ENCODE measurements at regions not wholly inside any gene's neighbourhood (a gene's known extent, or its start where the extent isn't known, plus 50 kb on each side); places are given as distances from the start of the nearest gene placed in this dataset.

DNA sequence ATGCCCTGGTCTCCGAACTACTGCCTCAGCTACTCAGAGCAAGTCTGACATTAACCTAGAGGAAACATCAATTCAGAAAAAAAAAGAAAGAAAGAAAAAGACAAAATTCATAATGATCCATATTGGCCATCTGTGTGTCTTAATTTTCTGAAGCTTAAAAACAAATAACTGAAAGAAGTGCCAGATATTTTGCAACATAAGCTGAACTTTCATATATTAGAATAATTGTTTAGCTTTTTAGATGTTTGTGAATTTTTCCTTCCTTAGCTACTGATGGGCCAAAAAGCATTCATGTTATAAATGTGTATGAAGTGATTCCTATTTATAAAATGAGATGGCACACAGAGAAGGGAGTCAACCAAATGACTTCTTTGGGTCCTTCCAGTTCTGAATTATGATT, 555.0 kb upstream of the CHAC2 start:
- FAIRE-seq, result no peak
- TF ChIP-seq MAFK (IDR thresholded peaks at IDR 0.05; ENCODE audit: partially characterized antibody), result no peak
- no peak for TF ChIP-seq CHD4 (IDR thresholded peaks at IDR 0.05; ENCODE audit: borderline replicate concordance)
- TF ChIP-seq GATA3 (IDR thresholded peaks at IDR 0.05; ENCODE audit: borderline replicate concordance), result no peak
- no peak for TF ChIP-seq ESRRA (IDR thresholded peaks at IDR 0.05; ENCODE audit: borderline replicate concordance, low read length)
- no peak for TF ChIP-seq FOSB (CRISPR knock-in tag; IDR thresholded peaks at IDR 0.05)
- TF ChIP-seq EP300 (IDR thresholded peaks at IDR 0.05), result no peak
- no peak for TF ChIP-seq FOXS1 (CRISPR knock-in tag; IDR thresholded peaks at IDR 0.05)
- TF ChIP-seq RNF2 (IDR thresholded peaks at IDR 0.05; ENCODE audit: borderline replicate concordance, low read depth), result no peak
- no peak for TF ChIP-seq MAZ (IDR thresholded peaks at IDR 0.05; ENCODE audit: borderline replicate concordance, low read depth, low read length)
- TF ChIP-seq ELK1 (IDR thresholded peaks at IDR 0.05; ENCODE audit: low read depth, low read length), result no peak
- TF ChIP-seq, protein P1, sequence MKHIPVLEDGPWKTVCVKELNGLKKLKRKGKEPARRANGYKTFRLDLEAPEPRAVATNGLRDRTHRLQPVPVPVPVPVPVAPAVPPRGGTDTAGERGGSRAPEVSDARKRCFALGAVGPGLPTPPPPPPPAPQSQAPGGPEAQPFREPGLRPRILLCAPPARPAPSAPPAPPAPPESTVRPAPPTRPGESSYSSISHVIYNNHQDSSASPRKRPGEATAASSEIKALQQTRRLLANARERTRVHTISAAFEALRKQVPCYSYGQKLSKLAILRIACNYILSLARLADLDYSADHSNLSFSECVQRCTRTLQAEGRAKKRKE (CRISPR knock-in tag; IDR thresholded peaks at IDR 0.05; ENCODE audit: low read depth), result no peak
- TF ChIP-seq, protein P2, sequence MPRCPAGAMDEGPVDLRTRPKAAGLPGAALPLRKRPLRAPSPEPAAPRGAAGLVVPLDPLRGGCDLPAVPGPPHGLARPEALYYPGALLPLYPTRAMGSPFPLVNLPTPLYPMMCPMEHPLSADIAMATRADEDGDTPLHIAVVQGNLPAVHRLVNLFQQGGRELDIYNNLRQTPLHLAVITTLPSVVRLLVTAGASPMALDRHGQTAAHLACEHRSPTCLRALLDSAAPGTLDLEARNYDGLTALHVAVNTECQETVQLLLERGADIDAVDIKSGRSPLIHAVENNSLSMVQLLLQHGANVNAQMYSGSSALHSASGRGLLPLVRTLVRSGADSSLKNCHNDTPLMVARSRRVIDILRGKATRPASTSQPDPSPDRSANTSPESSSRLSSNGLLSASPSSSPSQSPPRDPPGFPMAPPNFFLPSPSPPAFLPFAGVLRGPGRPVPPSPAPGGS (IDR thresholded peaks at IDR 0.05), result no peak
- no peak for TF ChIP-seq CBX8 (IDR thresholded peaks at IDR 0.05)
- no peak for TF ChIP-seq BHLHE40 (IDR thresholded peaks at IDR 0.05; ENCODE audit: low read depth, low read length)
- no peak overlapping the region for H3K4me2 ChIP-seq
- ChIA-PET POLR2A (no interaction called here), CTCF (no interaction called here)
- no peaks in the 10 kb centered on the region for H3K4me1 ChIP-seq
- no peak overlapping the region for H3K4me3 ChIP-seq
- 25% methylated on average over 1 of the region's 1 CpG for WGBS (ENCODE audit: missing lambda C conversion rate)
- ATAC-seq, result no peak
- H3K27ac ChIP-seq, result no peak overlapping the region
- H3K9me3 ChIP-seq, result no peaks in the 10 kb centered on the region
- DNase-seq (ENCODE audit: low read depth in 1 of 2, low spot score in 1 of 2), result no peak

- FAIRE-seq, result no peak
- ChIA-PET POLR2A (no interaction called here), CTCF (no interaction called here)
- DNase-seq (ENCODE audit: low read depth in 1 of 2, low spot score in 1 of 2), result no peak
- no peak for TF ChIP-seq NR3C1 (IDR thresholded peaks at IDR 0.05)
- no peak for TF ChIP-seq BHLHE40 (IDR thresholded peaks at IDR 0.05; ENCODE audit: low read depth, low read length)
- TF ChIP-seq HOXA7 (CRISPR knock-in tag; IDR thresholded peaks at IDR 0.05), result no peak
- no peak for TF ChIP-seq SREBF2 (IDR thresholded peaks at IDR 0.05)
- no peak for TF ChIP-seq RAD21 (conservative IDR thresholded peaks at IDR 0.05 in 1 of 2, IDR thresholded peaks at IDR 0.05 in 1 of 2)
- TF ChIP-seq, protein P2 (IDR thresholded peaks at IDR 0.05), result no peak
- TF ChIP-seq NPAS2 (CRISPR knock-in tag; IDR thresholded peaks at IDR 0.05; ENCODE audit: borderline replicate concordance), result no peak
- no peak for TF ChIP-seq PBX3 (IDR thresholded peaks at IDR 0.05)
- no peak for TF ChIP-seq CBX2 (IDR thresholded peaks at IDR 0.05; ENCODE audit: borderline replicate concordance, low read depth)
- TF ChIP-seq REST (IDR thresholded peaks at IDR 0.05), result no peak
- no peak for TF ChIP-seq MAZ (IDR thresholded peaks at IDR 0.05; ENCODE audit: borderline replicate concordance, low read depth, low read length)
- TF ChIP-seq POLR2A (IDR thresholded peaks at IDR 0.05; ENCODE audit: low read length), result no peak
- no peak for TF ChIP-seq MAX (IDR thresholded peaks at IDR 0.05)
- TF ChIP-seq CBX8 (IDR thresholded peaks at IDR 0.05), result no peak
- no peak for ATAC-seq
- H3K4me1 ChIP-seq, result no peaks in the 10 kb centered on the region
- no peak overlapping the region for H3K4me2 ChIP-seq
- no peak overlapping the region for H3K27ac ChIP-seq
- H3K4me3 ChIP-seq, result no peak overlapping the region
- WGBS (ENCODE audit: missing lambda C conversion rate), result 22% methylated on average over 2 of the region's 2 CpGs
- H3K9me3 ChIP-seq, result no peaks in the 10 kb centered on the region
These were observed 556.3 kb upstream of the CHAC2 start for GRCh38 chr2:53211201-53211774.

Data from A549 (cell line).